ENCODE measurements at regions not wholly inside any gene's neighbourhood (a gene's known extent, or its start where the extent isn't known, plus 50 kb on each side); places are given as distances from the start of the nearest gene placed in this dataset.

DNA sequence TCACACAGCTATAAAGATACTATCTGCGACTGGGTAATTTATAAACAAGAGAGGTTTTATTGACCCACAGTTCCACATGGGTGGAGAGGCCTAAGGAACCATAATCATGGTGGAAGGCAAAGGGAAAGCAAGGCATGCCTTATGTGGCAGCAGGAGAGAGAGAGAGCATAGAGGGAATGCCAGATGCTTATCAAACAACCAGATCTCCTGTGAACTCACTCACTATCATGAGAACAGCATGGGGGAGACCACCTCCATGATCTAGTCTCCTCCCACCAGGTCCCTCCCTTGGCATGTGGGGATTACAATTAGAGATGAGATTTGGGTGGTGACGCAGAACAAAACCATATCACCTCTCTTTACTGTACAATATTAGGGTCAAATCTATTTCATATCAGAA lies 1101.6 kb upstream of the RAG2 start:
- TF ChIP-seq, protein P1, sequence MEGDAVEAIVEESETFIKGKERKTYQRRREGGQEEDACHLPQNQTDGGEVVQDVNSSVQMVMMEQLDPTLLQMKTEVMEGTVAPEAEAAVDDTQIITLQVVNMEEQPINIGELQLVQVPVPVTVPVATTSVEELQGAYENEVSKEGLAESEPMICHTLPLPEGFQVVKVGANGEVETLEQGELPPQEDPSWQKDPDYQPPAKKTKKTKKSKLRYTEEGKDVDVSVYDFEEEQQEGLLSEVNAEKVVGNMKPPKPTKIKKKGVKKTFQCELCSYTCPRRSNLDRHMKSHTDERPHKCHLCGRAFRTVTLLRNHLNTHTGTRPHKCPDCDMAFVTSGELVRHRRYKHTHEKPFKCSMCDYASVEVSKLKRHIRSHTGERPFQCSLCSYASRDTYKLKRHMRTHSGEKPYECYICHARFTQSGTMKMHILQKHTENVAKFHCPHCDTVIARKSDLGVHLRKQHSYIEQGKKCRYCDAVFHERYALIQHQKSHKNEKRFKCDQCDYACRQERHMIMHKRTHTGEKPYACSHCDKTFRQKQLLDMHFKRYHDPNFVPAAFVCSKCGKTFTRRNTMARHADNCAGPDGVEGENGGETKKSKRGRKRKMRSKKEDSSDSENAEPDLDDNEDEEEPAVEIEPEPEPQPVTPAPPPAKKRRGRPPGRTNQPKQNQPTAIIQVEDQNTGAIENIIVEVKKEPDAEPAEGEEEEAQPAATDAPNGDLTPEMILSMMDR (conservative IDR thresholded peaks at IDR 0.05; ENCODE audit: low read length): no peak
- TF ChIP-seq EZH2phosphoT487 (IDR thresholded peaks at IDR 0.05; ENCODE audit: borderline replicate concordance, low read depth, low read length): no peak

All from OCI-LY7 (cell line).